ENCODE measurements at regions not wholly inside any gene's neighbourhood (a gene's known extent, or its start where the extent isn't known, plus 50 kb on each side); places are given as distances from the start of the nearest gene placed in this dataset.
"Not testable (repeated sequence)": the region's sequence is repeated elsewhere in the genome, so short reads cannot be mapped to it uniquely, and the experiment has no call there.

- DNase-seq (ENCODE audit: low spot score), result no peak
- TF ChIP-seq CTCF (IDR thresholded peaks at IDR 0.05; ENCODE audit: extremely low read depth, missing control alignments), result no peak
Observed at GRCh38 chr3:177658354-177658753, 461.1 kb upstream of the TBL1XR1 start.

- not testable (repeated sequence) for DNase-seq (ENCODE audit: low spot score)
Observed at GRCh38 chr3:177664380-177665103, 467.3 kb upstream of the TBL1XR1 start.

GRCh38 chr3:177665122-177665808 is 468.0 kb upstream of the TBL1XR1 start:
- TF ChIP-seq CTCF (IDR thresholded peaks at IDR 0.05; ENCODE audit: extremely low read depth, missing control alignments), result no peak
- no peak for DNase-seq (ENCODE audit: low spot score)

GRCh38 chr3:177672252-177672911 is 475.1 kb upstream of the TBL1XR1 start:
- no peak for TF ChIP-seq CTCF (IDR thresholded peaks at IDR 0.05; ENCODE audit: extremely low read depth, missing control alignments)
- DNase-seq (ENCODE audit: low spot score), result no peak

GRCh38 chr3:177673112-177673914 is 476.0 kb upstream of the TBL1XR1 start:
- DNase-seq (ENCODE audit: low spot score), result no peak

GRCh38 chr3:177674186-177674585 is 476.9 kb upstream of the TBL1XR1 start:
- no peak for DNase-seq (ENCODE audit: low spot score)
- TF ChIP-seq CTCF (IDR thresholded peaks at IDR 0.05; ENCODE audit: extremely low read depth, missing control alignments), result no peak

More at GRCh38 chr3:177673112-177673914, 476.0 kb upstream of the TBL1XR1 start:
- no peak for TF ChIP-seq CTCF (IDR thresholded peaks at IDR 0.05; ENCODE audit: extremely low read depth, missing control alignments)

- DNase-seq (ENCODE audit: low spot score), result no peak
- no peak for TF ChIP-seq CTCF (IDR thresholded peaks at IDR 0.05; ENCODE audit: extremely low read depth, missing control alignments)
Observed at GRCh38 chr3:177676148-177676547, 478.9 kb upstream of the TBL1XR1 start.
